ENCODE measurements at regions not wholly inside any gene's neighbourhood (a gene's known extent, or its start where the extent isn't known, plus 50 kb on each side); places are given as distances from the start of the nearest gene placed in this dataset.

DNA sequence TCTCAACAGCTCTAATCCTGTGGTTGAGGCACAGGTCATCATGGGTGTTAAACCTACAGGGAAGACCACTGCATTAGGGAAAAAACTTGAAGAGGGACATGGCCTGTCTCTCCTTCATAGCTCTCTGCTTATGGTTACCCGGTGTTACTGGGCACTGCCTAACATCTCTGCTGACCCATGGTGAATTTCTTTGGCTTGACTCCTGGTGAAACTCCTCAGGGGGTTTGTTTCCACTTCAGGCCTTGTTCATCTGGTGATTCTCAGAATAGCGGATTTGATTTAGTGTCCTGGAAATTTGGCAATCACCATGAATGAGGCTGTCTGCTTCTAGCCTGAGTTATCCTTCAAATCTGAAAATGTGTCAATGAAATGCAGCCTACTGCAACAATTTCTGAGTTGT, 114.4 kb downstream of the ZNF518B start:
- H3K27me3 ChIP-seq (ENCODE audit: control insufficient read depth, insufficient read depth, low read length) = no peaks in the 10 kb centered on the region
- WGBS (ENCODE audit: insufficient coverage) = 67% methylated on average over 1 of the region's 2 CpGs
- no peak for DNase-seq

DNA sequence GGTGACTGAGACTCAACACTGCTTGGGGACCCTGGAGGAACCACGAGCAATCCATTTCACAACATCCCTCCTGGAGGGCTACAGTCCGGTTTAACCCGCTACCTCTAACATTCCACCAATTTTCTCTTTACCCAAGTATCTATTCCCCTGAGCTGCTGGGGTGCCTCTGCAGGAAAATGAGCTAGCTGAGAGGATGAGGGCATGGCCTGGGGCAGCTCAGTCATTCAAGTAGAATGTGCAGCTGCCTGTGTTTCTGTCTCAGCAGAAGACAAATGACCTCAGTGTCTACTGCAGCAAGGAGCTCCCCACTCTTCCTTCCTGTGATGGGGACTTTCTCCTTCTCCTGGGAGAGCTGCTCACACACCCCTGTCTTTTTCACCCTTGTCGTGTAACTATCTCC, 120.8 kb downstream of the ZNF518B start:
- Histone ChIP-seq H3K4me3 (ENCODE audit: low read length) (no peak overlapping the region), H3K9me3 (replicated peaks; ENCODE audit: control insufficient read depth, low read depth, low read length) (no peaks in the 10 kb centered on the region), H3K27ac (ENCODE audit: low read length) (no peak overlapping the region), H3K36me3 (ENCODE audit: control insufficient read depth, insufficient read depth, low read length) (no peaks in the 10 kb centered on the region), H3K27me3 (ENCODE audit: control insufficient read depth, insufficient read depth, low read length) (no peaks in the 10 kb centered on the region), H3K4me1 (ENCODE audit: control insufficient read depth, insufficient read depth, low read length) (no peaks in the 10 kb centered on the region)
- no peak for DNase-seq
- 83% methylated on average over 2 of the region's 4 CpGs for WGBS (ENCODE audit: insufficient coverage)

More for the DNA sequence above, 114.4 kb downstream of the ZNF518B start:
- Histone ChIP-seq H3K4me1 (ENCODE audit: control insufficient read depth, insufficient read depth, low read length) (no peaks in the 10 kb centered on the region), H3K9me3 (replicated peaks; ENCODE audit: control insufficient read depth, low read depth, low read length) (no peaks in the 10 kb centered on the region), H3K4me3 (ENCODE audit: low read length) (no peak overlapping the region), H3K27ac (ENCODE audit: low read length) (no peak overlapping the region), H3K36me3 (ENCODE audit: control insufficient read depth, insufficient read depth, low read length) (no peaks in the 10 kb centered on the region)

- Histone ChIP-seq H3K36me3 (ENCODE audit: control insufficient read depth, insufficient read depth, low read length) (no peaks in the 10 kb centered on the region), H3K27ac (ENCODE audit: low read length) (no peak overlapping the region), H3K27me3 (ENCODE audit: control insufficient read depth, insufficient read depth, low read length) (no peaks in the 10 kb centered on the region), H3K9me3 (replicated peaks; ENCODE audit: control insufficient read depth, low read depth, low read length) (no peaks in the 10 kb centered on the region), H3K4me1 (ENCODE audit: control insufficient read depth, insufficient read depth, low read length) (no peaks in the 10 kb centered on the region), H3K4me3 (ENCODE audit: low read length) (no peak overlapping the region)
- no peak for DNase-seq
- WGBS (ENCODE audit: insufficient coverage) = 68% methylated on average over 4 of the region's 8 CpGs
Observed at GRCh38 chr4:10335050-10335449, 122.2 kb downstream of the ZNF518B start.

DNA sequence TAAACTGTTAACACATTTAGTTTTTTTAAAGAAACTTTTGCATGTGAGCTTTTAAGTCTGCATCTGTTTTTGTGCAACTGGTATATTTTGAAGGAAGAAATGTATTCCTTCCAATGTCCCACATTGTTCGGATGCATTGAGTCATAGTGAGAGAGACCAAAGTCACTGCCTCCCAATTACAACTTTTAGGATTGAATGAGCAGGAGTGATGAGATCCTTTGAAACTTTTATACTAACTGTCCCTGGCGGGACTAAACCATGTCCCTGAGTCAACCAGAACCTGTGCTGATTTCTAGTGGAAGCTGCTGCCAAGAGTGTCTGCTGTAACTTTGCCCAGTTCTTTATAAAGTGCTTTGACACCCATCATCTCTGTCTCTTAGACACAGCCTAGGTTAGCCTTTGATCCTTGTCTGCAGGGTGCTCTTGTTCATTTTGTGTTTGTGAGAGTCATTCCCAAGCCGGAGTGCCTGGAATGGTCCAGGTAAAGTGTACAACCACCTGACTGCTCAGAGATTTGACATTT, 122.7 kb downstream of the ZNF518B start:
- no peaks in the 10 kb centered on the region for H3K27me3 ChIP-seq (ENCODE audit: control insufficient read depth, insufficient read depth, low read length)
- WGBS (ENCODE audit: insufficient coverage) = 88% methylated on average over 1 of the region's 3 CpGs
- no peaks in the 10 kb centered on the region for H3K36me3 ChIP-seq (ENCODE audit: control insufficient read depth, insufficient read depth, low read length)

GRCh38 chr4:10333942-10334341, 123.3 kb downstream of the ZNF518B start:
- DNase-seq = no peak
- Histone ChIP-seq H3K4me3 (ENCODE audit: low read length) (no peak overlapping the region), H3K27me3 (ENCODE audit: control insufficient read depth, insufficient read depth, low read length) (no peaks in the 10 kb centered on the region), H3K9me3 (replicated peaks; ENCODE audit: control insufficient read depth, low read depth, low read length) (no peaks in the 10 kb centered on the region), H3K36me3 (ENCODE audit: control insufficient read depth, insufficient read depth, low read length) (no peaks in the 10 kb centered on the region), H3K27ac (ENCODE audit: low read length) (no peak overlapping the region), H3K4me1 (ENCODE audit: control insufficient read depth, insufficient read depth, low read length) (no peaks in the 10 kb centered on the region)
- no CpG with 5 or more reads among the region's 1 CpG for WGBS (ENCODE audit: insufficient coverage)

More for the DNA sequence above, 122.7 kb downstream of the ZNF518B start:
- DNase-seq = no peak
- H3K4me3 ChIP-seq (ENCODE audit: low read length) = no peak overlapping the region
- no peaks in the 10 kb centered on the region for H3K9me3 ChIP-seq (replicated peaks; ENCODE audit: control insufficient read depth, low read depth, low read length)
- H3K4me1 ChIP-seq (ENCODE audit: control insufficient read depth, insufficient read depth, low read length) = no peaks in the 10 kb centered on the region
- H3K27ac ChIP-seq (ENCODE audit: low read length) = no peak overlapping the region

DNA sequence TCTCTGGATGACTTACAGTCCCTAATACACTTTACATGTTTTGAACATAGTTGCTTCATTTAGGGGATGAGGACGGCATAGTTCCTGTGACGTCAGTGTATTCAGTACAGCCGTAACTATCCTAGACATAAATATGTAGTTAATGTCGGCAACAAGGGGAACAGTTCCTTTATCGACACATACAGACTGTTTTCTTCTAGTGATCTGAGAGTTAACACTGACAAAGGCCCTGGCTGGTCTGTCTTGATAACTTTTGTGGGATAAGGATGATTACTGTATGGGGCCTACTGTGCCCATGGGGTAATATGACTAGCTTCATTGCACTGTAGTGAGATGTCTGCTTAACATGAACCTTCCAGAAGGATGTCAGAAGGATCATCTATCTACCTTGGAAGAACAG, 131.2 kb downstream of the ZNF518B start:
- Histone ChIP-seq H3K27me3 (ENCODE audit: control insufficient read depth, insufficient read depth, low read length) (no peaks in the 10 kb centered on the region), H3K4me3 (ENCODE audit: low read length) (no peak overlapping the region), H3K9me3 (replicated peaks; ENCODE audit: control insufficient read depth, low read depth, low read length) (no peaks in the 10 kb centered on the region), H3K27ac (ENCODE audit: low read length) (no peak overlapping the region), H3K36me3 (ENCODE audit: control insufficient read depth, insufficient read depth, low read length) (no peaks in the 10 kb centered on the region), H3K4me1 (ENCODE audit: control insufficient read depth, insufficient read depth, low read length) (no peaks in the 10 kb centered on the region)
- no peak for DNase-seq
- WGBS (ENCODE audit: insufficient coverage) = 100% methylated on average over 1 of the region's 5 CpGs

DNA sequence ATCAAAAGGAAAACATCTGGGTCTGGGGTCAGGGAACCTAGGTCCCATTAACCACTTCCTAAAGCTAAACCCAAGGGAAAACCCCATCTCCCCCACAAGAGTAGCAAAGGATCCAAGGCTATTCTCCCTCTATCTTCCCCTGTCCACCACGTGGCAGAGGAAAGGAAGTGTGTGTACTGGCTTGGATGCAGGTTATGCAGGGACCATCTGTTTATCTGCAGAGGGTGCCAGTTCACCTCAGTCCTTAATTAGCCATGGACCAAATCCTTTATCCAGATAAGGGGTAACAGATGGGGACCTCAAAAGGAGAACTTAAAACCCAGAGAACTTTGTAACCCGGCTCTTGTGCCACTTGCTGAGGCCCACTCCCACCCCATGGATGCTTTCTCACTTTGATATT, 135.3 kb downstream of the ZNF518B start:
- Histone ChIP-seq H3K36me3 (ENCODE audit: control insufficient read depth, insufficient read depth, low read length) (no peaks in the 10 kb centered on the region), H3K4me3 (ENCODE audit: low read length) (no peak overlapping the region), H3K27ac (ENCODE audit: low read length) (no peak overlapping the region), H3K9me3 (replicated peaks; ENCODE audit: control insufficient read depth, low read depth, low read length) (no peaks in the 10 kb centered on the region), H3K27me3 (ENCODE audit: control insufficient read depth, insufficient read depth, low read length) (no peaks in the 10 kb centered on the region), H3K4me1 (ENCODE audit: control insufficient read depth, insufficient read depth, low read length) (no peaks in the 10 kb centered on the region)
- no peak for DNase-seq
- WGBS (ENCODE audit: insufficient coverage) = 29% methylated on average over 1 of the region's 2 CpGs

DNA sequence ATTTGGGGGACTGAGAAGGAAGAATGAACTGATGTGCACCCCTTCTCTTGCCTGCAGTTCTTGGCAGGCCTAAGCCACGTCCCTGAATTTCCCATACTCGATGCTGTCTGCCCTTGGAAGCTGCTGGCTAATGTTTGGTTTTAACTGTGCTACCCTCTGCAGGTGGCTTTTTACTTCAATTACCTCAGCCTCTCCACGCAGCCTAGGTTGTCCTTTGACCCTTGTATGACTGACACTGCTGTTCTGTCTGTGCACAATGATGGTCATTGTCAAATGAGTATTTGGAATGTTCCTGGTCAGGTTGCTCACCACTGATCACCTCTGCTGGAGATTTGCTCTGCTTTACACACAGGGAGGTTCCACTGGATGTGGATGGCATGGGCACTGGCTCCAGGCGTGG, 137.1 kb downstream of the ZNF518B start:
- no peaks in the 10 kb centered on the region for H3K4me1 ChIP-seq (ENCODE audit: control insufficient read depth, insufficient read depth, low read length)
- H3K27me3 ChIP-seq (ENCODE audit: control insufficient read depth, insufficient read depth, low read length) = no peaks in the 10 kb centered on the region
- no peak overlapping the region for H3K27ac ChIP-seq (ENCODE audit: low read length)
- WGBS (ENCODE audit: insufficient coverage) = 76% methylated on average over 2 of the region's 4 CpGs
- no peaks in the 10 kb centered on the region for H3K9me3 ChIP-seq (replicated peaks; ENCODE audit: control insufficient read depth, low read depth, low read length)
- no peak for DNase-seq
- H3K4me3 ChIP-seq (ENCODE audit: low read length) = no peak overlapping the region
- no peaks in the 10 kb centered on the region for H3K36me3 ChIP-seq (ENCODE audit: control insufficient read depth, insufficient read depth, low read length)

DNA sequence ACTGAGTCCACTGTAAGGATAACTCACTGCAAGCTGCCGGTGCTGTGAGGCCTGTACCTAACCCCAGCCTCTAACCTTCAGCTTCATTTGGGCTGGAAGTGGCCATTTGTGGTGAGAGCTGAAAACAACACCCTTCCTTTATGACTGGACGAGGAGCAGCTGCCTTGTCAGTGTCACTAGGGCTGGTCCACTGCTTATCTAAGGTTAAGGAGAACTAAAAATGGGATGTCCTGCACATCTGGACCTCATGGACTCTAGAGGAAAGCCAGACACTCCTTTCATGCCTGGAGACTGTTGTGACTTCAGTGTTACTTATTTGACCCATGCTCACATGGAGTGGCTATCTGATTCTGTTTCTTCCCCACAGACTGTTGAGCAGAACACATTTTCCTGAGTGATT, 139.9 kb downstream of the ZNF518B start:
- 33% methylated on average over 1 of the region's 2 CpGs for WGBS (ENCODE audit: insufficient coverage)

GRCh38 chr4:10316851-10317250, 140.4 kb downstream of the ZNF518B start:
- Histone ChIP-seq H3K27ac (ENCODE audit: low read length) (no peak overlapping the region), H3K27me3 (ENCODE audit: control insufficient read depth, insufficient read depth, low read length) (no peaks in the 10 kb centered on the region), H3K4me1 (ENCODE audit: control insufficient read depth, insufficient read depth, low read length) (no peaks in the 10 kb centered on the region), H3K36me3 (ENCODE audit: control insufficient read depth, insufficient read depth, low read length) (no peaks in the 10 kb centered on the region), H3K9me3 (replicated peaks; ENCODE audit: control insufficient read depth, low read depth, low read length) (no peaks in the 10 kb centered on the region), H3K4me3 (ENCODE audit: low read length) (no peak overlapping the region)
- 94% methylated on average over 2 of the region's 3 CpGs for WGBS (ENCODE audit: insufficient coverage)
- no peak for DNase-seq

More for the DNA sequence above, 139.9 kb downstream of the ZNF518B start:
- no peaks in the 10 kb centered on the region for H3K27me3 ChIP-seq (ENCODE audit: control insufficient read depth, insufficient read depth, low read length)
- no peak overlapping the region for H3K4me3 ChIP-seq (ENCODE audit: low read length)
- H3K36me3 ChIP-seq (ENCODE audit: control insufficient read depth, insufficient read depth, low read length) = no peaks in the 10 kb centered on the region
- no peak overlapping the region for H3K27ac ChIP-seq (ENCODE audit: low read length)
- H3K9me3 ChIP-seq (replicated peaks; ENCODE audit: control insufficient read depth, low read depth, low read length) = no peaks in the 10 kb centered on the region
- DNase-seq = no peak
- no peaks in the 10 kb centered on the region for H3K4me1 ChIP-seq (ENCODE audit: control insufficient read depth, insufficient read depth, low read length)

GRCh38 chr4:10315638-10316037, 141.6 kb downstream of the ZNF518B start:
- Histone ChIP-seq H3K36me3 (ENCODE audit: control insufficient read depth, insufficient read depth, low read length) (no peaks in the 10 kb centered on the region), H3K9me3 (replicated peaks; ENCODE audit: control insufficient read depth, low read depth, low read length) (no peaks in the 10 kb centered on the region), H3K4me3 (ENCODE audit: low read length) (no peak overlapping the region), H3K4me1 (ENCODE audit: control insufficient read depth, insufficient read depth, low read length) (no peaks in the 10 kb centered on the region), H3K27ac (ENCODE audit: low read length) (no peak overlapping the region), H3K27me3 (ENCODE audit: control insufficient read depth, insufficient read depth, low read length) (no peaks in the 10 kb centered on the region)
- WGBS (ENCODE audit: insufficient coverage) = 94% methylated on average over 3 of the region's 4 CpGs
- DNase-seq = no peak
